ENCODE measurements at regions not wholly inside any gene's neighbourhood (a gene's known extent, or its start where the extent isn't known, plus 50 kb on each side); places are given as distances from the start of the nearest gene placed in this dataset.

- no peak for ATAC-seq
Observed at GRCh38 chr12:66976526-66976925, 292.6 kb upstream of the CAND1 start.

GRCh38 chr12:66978802-66979201 lies 290.4 kb upstream of the CAND1 start:
- no peak for ATAC-seq
- H3K4me3 ChIP-seq, result no peak overlapping the region
- no peaks in the 10 kb centered on the region for H3K27me3 ChIP-seq
- DNase-seq, result no peak
- H3K4me1 ChIP-seq, result no peaks in the 10 kb centered on the region
- intact Hi-C loops (cut with DNase I), result no loop called here
- H3K27ac ChIP-seq, result no peak overlapping the region
- no peak for TF ChIP-seq CTCF (IDR thresholded peaks at IDR 0.05)
- TF ChIP-seq POLR2A (IDR thresholded peaks at IDR 0.05), result no peak
- no peaks in the 10 kb centered on the region for H3K36me3 ChIP-seq (replicated peaks in 1 of 2; ENCODE audit: insufficient read depth in 1 of 2, low read depth in 2 of 2)
- no peaks in the 10 kb centered on the region for H3K9me3 ChIP-seq
- WGBS, 2 donors, result 81 to 89% methylated on average over 1 of the region's 1 CpG

More at GRCh38 chr12:66976526-66976925, 292.6 kb upstream of the CAND1 start:
- Histone ChIP-seq H3K4me1 (no peaks in the 10 kb centered on the region), H3K4me3 (no peak overlapping the region), H3K27me3 (no peaks in the 10 kb centered on the region), H3K27ac (no peak overlapping the region), H3K36me3 (replicated peaks in 1 of 2; ENCODE audit: insufficient read depth in 1 of 2, low read depth in 2 of 2) (no peaks in the 10 kb centered on the region), H3K9me3 (no peaks in the 10 kb centered on the region)
- intact Hi-C loops (cut with DNase I), result no loop called here
- no peak for TF ChIP-seq CTCF (IDR thresholded peaks at IDR 0.05)
- TF ChIP-seq POLR2A (IDR thresholded peaks at IDR 0.05), result no peak
- no peak for DNase-seq

- no peaks in the 10 kb centered on the region for H3K27me3 ChIP-seq
- no peak overlapping the region for H3K4me3 ChIP-seq
- H3K36me3 ChIP-seq (replicated peaks in 1 of 2; ENCODE audit: insufficient read depth in 1 of 2, low read depth in 2 of 2), result no peaks in the 10 kb centered on the region
- intact Hi-C loops (cut with DNase I), result no loop called here
- no peak for ATAC-seq
- no peak for TF ChIP-seq POLR2A (IDR thresholded peaks at IDR 0.05)
- TF ChIP-seq CTCF (IDR thresholded peaks at IDR 0.05), result no peak
- H3K27ac ChIP-seq, result no peak overlapping the region
- no peaks in the 10 kb centered on the region for H3K4me1 ChIP-seq
- no peak for DNase-seq
- WGBS, 2 donors, result 85 to 95% methylated on average over 4 of the region's 4 CpGs
- no peaks in the 10 kb centered on the region for H3K9me3 ChIP-seq
Observed at GRCh38 chr12:66979251-66979650, 289.9 kb upstream of the CAND1 start.

GRCh38 chr12:66984077-66984476 lies 285.1 kb upstream of the CAND1 start:
- Histone ChIP-seq H3K4me3 (no peak overlapping the region), H3K9me3 (no peaks in the 10 kb centered on the region), H3K4me1 (no peaks in the 10 kb centered on the region), H3K36me3 (replicated peaks in 1 of 2; ENCODE audit: insufficient read depth in 1 of 2, low read depth in 2 of 2) (no peaks in the 10 kb centered on the region), H3K27ac (no peak overlapping the region), H3K27me3 (no peaks in the 10 kb centered on the region)
- 88 to 92% methylated on average over 2 of the region's 2 CpGs for WGBS, 2 donors
- DNase-seq (no peak), ATAC-seq (no peak)
- intact Hi-C loops (cut with DNase I), result no loop called here
- TF ChIP-seq CTCF (IDR thresholded peaks at IDR 0.05) (no peak), POLR2A (IDR thresholded peaks at IDR 0.05) (no peak)

DNA sequence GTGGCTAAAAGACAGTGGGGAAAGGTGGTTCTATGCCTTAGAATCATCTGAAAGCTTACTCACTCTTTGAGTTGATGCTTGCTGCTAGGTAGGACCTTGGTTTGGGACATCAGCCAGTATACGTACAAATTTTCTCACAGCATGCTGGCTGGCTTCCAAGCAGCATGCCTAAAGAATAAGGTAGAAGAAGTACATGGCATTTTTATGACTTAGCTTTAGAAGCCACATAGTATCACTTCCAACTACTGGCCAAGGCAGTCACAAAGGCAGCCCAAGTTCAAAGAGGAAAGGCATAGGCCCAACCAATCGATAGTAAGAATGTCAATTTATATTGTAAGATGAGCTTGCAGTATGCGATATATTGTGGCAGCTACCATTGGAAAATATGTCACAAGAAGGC lies 284.2 kb upstream of the CAND1 start:
- 50 to 59% methylated on average over 3 of the region's 3 CpGs for WGBS, 2 donors
- DNase-seq (peak in 3 of 4 donors; percentile 4 to 55 (median 45)), ATAC-seq (no peak)
- TF ChIP-seq POLR2A (IDR thresholded peaks at IDR 0.05) (no peak), CTCF (IDR thresholded peaks at IDR 0.05) (no peak)
- intact Hi-C loops (cut with DNase I), result no loop called here
- Histone ChIP-seq H3K27me3 (no peaks in the 10 kb centered on the region), H3K9me3 (no peaks in the 10 kb centered on the region), H3K27ac (no peak overlapping the region), H3K4me1 (no peaks in the 10 kb centered on the region), H3K4me3 (no peak overlapping the region), H3K36me3 (replicated peaks in 1 of 2; ENCODE audit: insufficient read depth in 1 of 2, low read depth in 2 of 2) (no peaks in the 10 kb centered on the region)
